COR-L47 (cell line): ENCODE measurements at regions not wholly inside any gene's neighbourhood (a gene's known extent, or its start where the extent isn't known, plus 50 kb on each side); places are given as distances from the start of the nearest gene placed in this dataset.
A peak's percentile ranks its signal among the peaks of the same experiment; 100 is the strongest.
"Not testable (repeated sequence)": the region's sequence is repeated elsewhere in the genome, so short reads cannot be mapped to it uniquely, and the experiment has no call there.

Source experiments
- DNase-seq: peaks from one replicate; lab custom pipeline; 2025; lab: John Stamatoyannopoulos, UW

- peak; percentile 49 for DNase-seq
These were observed 128.0 kb upstream of the ANO1 start for GRCh38 chr11:69950120-69950519.

- no peak for DNase-seq
These were observed 127.5 kb upstream of the ANO1 start for GRCh38 chr11:69950621-69951020.

- no peak for DNase-seq
These were observed 126.3 kb upstream of the ANO1 start for GRCh38 chr11:69951821-69952220.

GRCh38 chr11:69952229-69952975 lies 125.7 kb upstream of the ANO1 start:
- DNase-seq: not testable (repeated sequence)

GRCh38 chr11:69953356-69953755 lies 124.8 kb upstream of the ANO1 start:
- no peak for DNase-seq

GRCh38 chr11:69954756-69955155 lies 123.4 kb upstream of the ANO1 start:
- no peak for DNase-seq

- no peak for DNase-seq
These were observed 121.4 kb upstream of the ANO1 start for GRCh38 chr11:69956669-69957190.

GRCh38 chr11:69957849-69958248 lies 120.3 kb upstream of the ANO1 start:
- DNase-seq: no peak

- DNase-seq: no peak
These were observed 119.8 kb upstream of the ANO1 start for GRCh38 chr11:69958308-69958707.

- DNase-seq: no peak
These were observed 118.7 kb upstream of the ANO1 start for GRCh38 chr11:69959461-69959860.

GRCh38 chr11:69961738-69962137 lies 116.4 kb upstream of the ANO1 start:
- DNase-seq: no peak

GRCh38 chr11:69962152-69962551 lies 116.0 kb upstream of the ANO1 start:
- no peak for DNase-seq

GRCh38 chr11:69963533-69964246 lies 114.4 kb upstream of the ANO1 start:
- no peak for DNase-seq

- DNase-seq: no peak
These were observed 113.9 kb upstream of the ANO1 start for GRCh38 chr11:69964247-69964643.

- DNase-seq: no peak
These were observed 112.1 kb upstream of the ANO1 start for GRCh38 chr11:69965821-69966582.

GRCh38 chr11:69966583-69966835 lies 111.6 kb upstream of the ANO1 start:
- DNase-seq: no peak

- no peak for DNase-seq
These were observed 111.1 kb upstream of the ANO1 start for GRCh38 chr11:69966910-69967483.

GRCh38 chr11:69967484-69967883 lies 110.6 kb upstream of the ANO1 start:
- no peak for DNase-seq

- no peak for DNase-seq
These were observed 109.4 kb upstream of the ANO1 start for GRCh38 chr11:69968396-69969347.

- no peak for DNase-seq
These were observed 108.0 kb upstream of the ANO1 start for GRCh38 chr11:69969890-69970784.
